GM18507 (cell line): ENCODE measurements at regions not wholly inside any gene's neighbourhood (a gene's known extent, or its start where the extent isn't known, plus 50 kb on each side); places are given as distances from the start of the nearest gene placed in this dataset.
"Not testable (repeated sequence)": the region's sequence is repeated elsewhere in the genome, so short reads cannot be mapped to it uniquely, and the experiment has no call there.

Experiments used
- DNase-seq: peaks from one replicate; pipeline ENCODE4 v3.0.0; 2011; ENCODE audit warnings: low read depth; ENCODE audit not compliant: insufficient read length; ENCODE audit errors: extremely low spot score
- FAIRE-seq: peaks from 2 replicates; lab custom pipeline; 2011; peaks lifted over from hg19 to GRCh38; lab: Jason Lieb, UNC

- no peak for DNase-seq
- FAIRE-seq = no peak
These were observed 908.6 kb upstream of the MDGA2 start for GRCh38 chr14:48584031-48584430.

- FAIRE-seq = no peak
- DNase-seq = no peak
These were observed 907.5 kb upstream of the MDGA2 start for GRCh38 chr14:48582938-48583337.

GRCh38 chr14:48580692-48581091 is 905.3 kb upstream of the MDGA2 start:
- FAIRE-seq (no peak), DNase-seq (no peak)

- FAIRE-seq (no peak), DNase-seq (no peak)
These were observed 900.4 kb upstream of the MDGA2 start for GRCh38 chr14:48575772-48576171.

GRCh38 chr14:48568688-48569087 is 893.3 kb upstream of the MDGA2 start:
- no peak for FAIRE-seq
- no peak for DNase-seq

- DNase-seq = no peak
- FAIRE-seq = no peak
These were observed 892.8 kb upstream of the MDGA2 start for GRCh38 chr14:48568252-48568651.

- no peak for DNase-seq
- FAIRE-seq = no peak
These were observed 888.1 kb upstream of the MDGA2 start for GRCh38 chr14:48563489-48563888.

GRCh38 chr14:48561438-48561837 is 886.0 kb upstream of the MDGA2 start:
- DNase-seq, FAIRE-seq: not testable (repeated sequence)

GRCh38 chr14:48560421-48560820 is 885.0 kb upstream of the MDGA2 start:
- DNase-seq (no peak), FAIRE-seq (no peak)

GRCh38 chr14:48553443-48553842 is 878.0 kb upstream of the MDGA2 start:
- FAIRE-seq (no peak), DNase-seq (no peak)

GRCh38 chr14:48546996-48547395 is 871.6 kb upstream of the MDGA2 start:
- DNase-seq (no peak), FAIRE-seq (no peak)

GRCh38 chr14:48537600-48537999 is 862.2 kb upstream of the MDGA2 start:
- FAIRE-seq (no peak), DNase-seq (no peak)

- DNase-seq (no peak), FAIRE-seq (no peak)
These were observed 860.9 kb upstream of the MDGA2 start for GRCh38 chr14:48536318-48536717.

GRCh38 chr14:48527832-48528231 is 852.4 kb upstream of the MDGA2 start:
- no peak for DNase-seq

GRCh38 chr14:48526307-48526706 is 850.9 kb upstream of the MDGA2 start:
- no peak for DNase-seq
- no peak for FAIRE-seq

More at GRCh38 chr14:48527832-48528231, 852.4 kb upstream of the MDGA2 start:
- no peak for FAIRE-seq

GRCh38 chr14:48504921-48505320 is 829.5 kb upstream of the MDGA2 start:
- no peak for DNase-seq
- FAIRE-seq = no peak

GRCh38 chr14:48490756-48491155 is 815.4 kb upstream of the MDGA2 start:
- no peak for DNase-seq
- no peak for FAIRE-seq

- FAIRE-seq = no peak
- DNase-seq = no peak
These were observed 798.5 kb upstream of the MDGA2 start for GRCh38 chr14:48473944-48474343.

GRCh38 chr14:48456051-48456450 is 780.6 kb upstream of the MDGA2 start:
- DNase-seq = no peak
- FAIRE-seq = no peak

GRCh38 chr14:48454887-48455286 is 779.5 kb upstream of the MDGA2 start:
- FAIRE-seq = no peak
- no peak for DNase-seq

GRCh38 chr14:48452437-48452995 is 777.1 kb upstream of the MDGA2 start:
- DNase-seq (no peak), FAIRE-seq (no peak)

- FAIRE-seq = no peak
- no peak for DNase-seq
These were observed 759.8 kb upstream of the MDGA2 start for GRCh38 chr14:48435221-48435620.
